HG03469 (cell line): ENCODE measurements at regions not wholly inside any gene's neighbourhood (a gene's known extent, or its start where the extent isn't known, plus 50 kb on each side); places are given as distances from the start of the nearest gene placed in this dataset.
A peak's percentile ranks its signal among the peaks of the same experiment; 100 is the strongest.

Experiments
- ATAC-seq: cut with Tn5 transposase; IDR thresholded peaks from one replicate; pipeline ENCODE4 v1.9.1; 2021; ENCODE audit warnings: mild to moderate bottlenecking, moderate library complexity, moderate number of reproducible peaks; ENCODE audit not compliant: unreplicated experiment

DNA sequence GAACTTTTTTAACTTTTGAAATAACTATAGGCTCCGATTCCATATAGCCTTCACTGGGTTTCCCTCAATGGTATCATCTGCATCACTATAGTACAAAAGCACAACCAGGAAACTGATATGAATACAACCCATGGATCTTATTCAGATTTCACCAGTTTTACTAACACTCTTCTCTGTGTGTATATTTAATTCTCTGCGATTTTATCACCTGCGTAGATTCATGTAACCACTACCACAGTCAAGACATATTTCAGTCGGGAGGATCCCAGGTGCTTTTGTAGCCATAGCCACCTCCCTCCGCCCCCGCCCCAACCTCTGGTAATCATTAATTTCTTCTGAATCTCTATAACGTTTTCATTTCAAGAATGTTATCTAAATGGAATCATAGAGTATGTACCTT is 82.8 kb upstream of the C7orf33 start:
- ATAC-seq: no peak

DNA sequence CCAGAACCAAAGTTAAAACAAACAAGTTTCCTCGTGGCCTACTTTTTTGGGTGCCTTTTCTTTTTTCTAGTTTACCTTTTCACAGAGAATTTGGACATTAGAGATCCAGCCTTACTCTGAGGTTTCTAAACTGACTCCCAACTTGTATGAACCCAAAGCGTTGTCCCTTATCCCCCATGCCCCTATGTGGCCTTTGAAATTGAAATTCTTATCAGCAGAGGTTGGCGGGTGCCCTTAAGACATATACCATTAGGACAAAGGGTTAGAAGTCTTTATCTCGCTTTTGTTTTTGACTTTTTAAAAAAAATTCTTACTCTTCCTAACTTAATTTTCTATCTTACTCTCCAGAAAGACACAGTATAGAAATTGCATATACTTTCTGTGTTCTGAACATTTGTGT is 76.3 kb upstream of the C7orf33 start:
- no peak for ATAC-seq

DNA sequence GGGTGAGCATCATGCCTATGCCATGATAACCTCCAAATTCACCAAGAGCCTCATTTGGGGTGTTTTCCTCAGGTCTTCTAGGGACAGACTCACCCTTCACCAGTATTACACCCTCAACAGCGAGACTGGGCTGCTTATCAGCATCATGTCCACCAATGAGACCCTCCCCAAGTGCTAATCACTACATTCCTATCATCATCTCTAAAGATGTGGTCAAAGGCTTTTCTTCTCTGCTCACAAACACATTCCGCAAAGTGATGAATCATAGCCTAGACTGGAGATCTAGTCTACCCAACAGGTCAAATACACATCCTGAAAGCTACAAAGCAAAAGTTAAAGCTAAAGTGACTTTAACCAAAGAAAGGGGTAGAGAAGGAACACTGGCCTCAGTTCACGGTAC is 75.3 kb upstream of the C7orf33 start:
- no peak for ATAC-seq

GRCh38 chr7:148515728-148516695 is 74.6 kb upstream of the C7orf33 start:
- ATAC-seq: no peak

DNA sequence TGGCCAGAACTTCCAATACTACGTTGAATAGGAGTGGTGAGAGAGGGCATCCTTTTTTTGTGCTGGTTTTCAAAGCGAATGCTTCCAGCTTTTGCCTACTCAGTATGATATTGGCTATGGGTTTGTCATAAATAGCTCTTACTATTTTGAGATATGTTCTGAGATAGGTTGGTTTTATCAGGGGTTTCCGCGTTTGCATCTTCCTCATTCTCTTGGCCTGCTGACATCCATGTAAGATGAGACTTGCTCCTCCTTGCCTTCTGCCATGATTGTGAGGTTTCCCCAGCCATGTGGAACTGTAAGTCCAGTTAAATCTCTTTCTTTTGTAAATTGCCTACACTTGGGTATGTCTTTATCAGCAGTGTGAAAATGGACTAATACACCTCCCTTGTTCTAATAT is 71.2 kb upstream of the C7orf33 start:
- ATAC-seq: peak; percentile 76

DNA sequence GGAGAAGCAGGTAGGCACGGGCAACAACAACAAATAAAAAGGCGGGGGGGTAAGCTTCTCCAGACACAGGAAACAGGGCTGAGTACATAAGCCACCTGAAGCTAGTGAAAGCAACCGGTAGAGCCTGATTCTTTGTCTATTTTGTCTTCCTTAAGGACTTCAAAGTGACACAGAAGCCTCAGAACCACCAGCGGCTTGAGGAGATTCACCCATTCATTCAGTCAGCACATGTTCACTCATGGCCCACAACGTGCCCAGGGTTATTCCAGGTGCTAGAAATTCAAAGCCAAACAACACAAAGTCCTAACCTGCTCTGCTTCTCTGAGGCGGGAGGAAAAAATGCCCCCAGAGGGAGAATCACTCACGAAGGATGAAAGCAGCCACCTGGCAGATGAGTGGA is 69.3 kb upstream of the C7orf33 start:
- no peak for ATAC-seq

DNA sequence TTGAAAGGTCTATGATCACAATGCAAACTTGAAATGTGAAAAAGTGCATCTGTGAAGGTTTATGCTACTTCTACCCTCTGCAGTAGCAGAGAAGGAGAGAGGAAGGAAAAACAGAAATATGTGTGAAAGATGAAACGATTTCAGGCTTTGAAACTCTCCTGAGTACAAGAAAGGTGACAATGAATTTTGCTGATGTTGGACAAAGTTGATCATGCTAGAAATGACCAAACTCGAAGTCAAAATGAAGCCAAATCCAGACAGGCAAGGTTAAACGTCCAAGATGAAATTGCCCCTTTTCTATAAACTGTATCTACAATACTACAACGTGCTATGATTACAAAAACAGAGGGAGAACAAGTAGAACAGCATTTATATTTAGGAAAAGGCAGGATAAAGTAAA is 67.0 kb upstream of the C7orf33 start:
- no peak for ATAC-seq

- no peak for ATAC-seq
These were observed 65.9 kb upstream of the C7orf33 start for GRCh38 chr7:148524479-148525224.

GRCh38 chr7:148527717-148528168 is 62.8 kb upstream of the C7orf33 start:
- ATAC-seq: peak; percentile 86

DNA sequence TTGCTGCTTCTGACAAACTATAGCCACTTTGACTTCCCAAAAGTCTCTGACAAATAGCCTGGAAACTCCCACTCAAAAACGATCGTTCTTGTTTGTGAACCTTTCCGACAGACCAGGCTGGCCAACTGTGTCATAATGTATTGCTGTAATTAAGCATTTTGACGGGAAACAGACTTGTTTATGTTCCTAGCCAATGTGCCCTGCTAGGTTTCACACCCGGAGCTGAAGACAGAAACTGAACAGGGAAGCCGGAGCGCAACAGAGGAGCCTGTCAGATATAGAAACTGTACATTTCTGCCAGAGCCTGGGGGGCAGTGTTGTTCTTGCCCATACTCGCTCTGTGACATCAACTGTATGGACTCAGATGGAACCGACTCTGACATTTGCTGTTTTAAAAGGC is 55.3 kb upstream of the C7orf33 start:
- ATAC-seq: peak; percentile 60

DNA sequence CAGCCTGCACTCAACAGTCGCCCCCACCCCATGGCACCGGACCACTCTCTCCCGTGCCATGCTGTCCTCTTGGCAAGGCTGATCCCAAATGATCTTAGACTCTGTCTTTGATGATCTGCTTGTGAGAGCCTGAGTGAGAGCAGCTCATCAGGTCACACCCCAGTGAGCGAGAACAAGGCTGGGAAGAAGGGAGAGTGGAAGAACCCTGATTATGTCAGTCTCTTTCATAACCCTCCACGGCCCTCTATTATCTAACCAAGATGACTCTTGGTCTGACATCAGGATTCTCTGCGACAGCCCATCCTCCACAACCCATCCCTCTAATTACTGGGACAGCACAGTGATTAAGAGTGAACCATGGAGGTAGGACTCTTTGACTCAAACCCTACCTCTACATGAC is 53.1 kb upstream of the C7orf33 start:
- ATAC-seq: no peak

DNA sequence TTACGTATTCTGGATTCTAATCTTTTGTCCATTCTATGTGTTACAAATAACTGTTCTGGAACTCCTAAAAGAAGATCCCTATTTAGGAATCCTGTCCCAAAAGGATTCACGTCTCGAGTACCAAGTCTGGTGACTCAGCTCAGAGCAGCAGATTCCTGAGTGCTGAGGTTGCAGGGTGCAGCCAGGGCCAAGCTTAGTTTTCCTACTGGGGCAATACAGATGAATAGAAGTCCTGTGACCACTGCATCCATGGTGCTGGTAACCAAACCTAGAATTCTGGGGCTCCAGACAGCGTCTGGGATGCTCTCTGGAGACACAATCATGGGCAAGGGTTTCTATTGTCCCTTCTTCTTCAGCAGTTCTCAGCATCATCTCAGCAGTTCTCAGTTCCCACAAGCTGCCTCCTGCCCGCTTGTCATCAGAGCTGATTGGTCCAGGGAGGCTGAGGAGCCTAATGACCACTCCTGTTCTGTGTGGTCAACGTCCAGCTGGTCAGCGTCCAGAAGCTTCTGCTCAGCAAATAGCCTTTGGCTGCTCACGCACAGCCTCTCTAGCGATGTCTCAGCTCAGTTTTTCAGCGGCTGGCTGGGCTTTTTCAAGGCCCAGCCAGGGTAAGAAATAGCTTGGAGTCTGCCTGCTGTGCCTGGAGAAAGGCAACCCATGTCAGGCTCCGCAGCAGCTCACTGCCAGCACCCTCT is 50.4 kb upstream of the C7orf33 start:
- no peak for ATAC-seq
